ENCODE measurements at regions not wholly inside any gene's neighbourhood (a gene's known extent, or its start where the extent isn't known, plus 50 kb on each side); places are given as distances from the start of the nearest gene placed in this dataset.

GRCh38 chr5:142475102-142475513 is 150.3 kb upstream of the SPRY4 start:
- no peak for DNase-seq (ENCODE audit: low read depth in 2 of 2)

DNA sequence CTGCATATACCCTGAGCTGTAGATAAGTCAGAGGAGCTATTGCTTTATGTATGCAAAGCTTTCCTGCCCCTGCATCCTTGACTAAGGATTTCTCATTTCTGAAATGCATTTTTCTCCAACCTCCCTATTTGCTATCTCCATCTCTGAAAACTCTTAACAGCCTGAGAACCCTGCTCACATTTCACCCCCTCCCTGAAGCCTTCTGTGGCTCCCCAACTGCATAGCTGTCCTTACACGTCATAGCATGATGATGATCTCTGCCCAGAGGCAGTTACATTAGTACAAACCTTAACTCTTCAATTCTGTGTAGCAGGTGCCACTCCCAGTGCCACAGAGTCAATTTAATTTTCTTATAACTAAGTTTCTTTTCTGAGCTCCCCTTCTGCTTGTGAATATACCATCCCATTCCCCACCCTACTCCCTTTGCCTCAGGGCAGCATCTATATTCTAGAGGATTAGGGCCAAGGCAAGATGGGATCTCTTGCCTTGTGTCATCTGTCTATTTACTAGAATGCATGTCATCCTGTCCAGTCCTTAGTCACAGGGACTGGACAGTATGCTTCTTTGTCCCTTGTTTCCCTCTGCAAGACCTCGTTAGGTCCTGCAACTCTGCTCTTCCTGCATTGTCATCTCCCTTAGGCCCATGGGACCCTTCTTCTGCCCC is 149.7 kb upstream of the SPRY4 start:
- DNase-seq (ENCODE audit: low read depth in 2 of 2), result no peak

DNA sequence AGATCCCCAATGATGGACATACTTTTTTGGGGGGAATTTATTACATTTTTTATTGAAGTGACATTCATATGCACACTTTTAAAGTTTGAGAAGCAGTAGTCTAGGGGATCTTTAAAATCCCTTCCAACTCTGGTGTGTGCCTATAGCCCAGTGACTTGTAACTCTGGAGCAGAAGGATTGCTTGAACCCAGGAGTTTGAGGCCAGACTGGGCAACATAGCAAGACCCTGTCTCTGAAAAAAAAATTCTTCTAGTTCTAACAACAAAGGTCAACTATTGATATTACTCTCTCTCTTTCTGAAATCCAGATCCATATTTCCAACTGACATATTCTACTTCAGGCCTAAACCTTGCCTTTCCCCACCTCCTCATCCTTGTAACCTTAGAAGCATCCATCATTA is 148.2 kb upstream of the SPRY4 start:
- DNase-seq (ENCODE audit: low read depth in 2 of 2), result no peak

DNA sequence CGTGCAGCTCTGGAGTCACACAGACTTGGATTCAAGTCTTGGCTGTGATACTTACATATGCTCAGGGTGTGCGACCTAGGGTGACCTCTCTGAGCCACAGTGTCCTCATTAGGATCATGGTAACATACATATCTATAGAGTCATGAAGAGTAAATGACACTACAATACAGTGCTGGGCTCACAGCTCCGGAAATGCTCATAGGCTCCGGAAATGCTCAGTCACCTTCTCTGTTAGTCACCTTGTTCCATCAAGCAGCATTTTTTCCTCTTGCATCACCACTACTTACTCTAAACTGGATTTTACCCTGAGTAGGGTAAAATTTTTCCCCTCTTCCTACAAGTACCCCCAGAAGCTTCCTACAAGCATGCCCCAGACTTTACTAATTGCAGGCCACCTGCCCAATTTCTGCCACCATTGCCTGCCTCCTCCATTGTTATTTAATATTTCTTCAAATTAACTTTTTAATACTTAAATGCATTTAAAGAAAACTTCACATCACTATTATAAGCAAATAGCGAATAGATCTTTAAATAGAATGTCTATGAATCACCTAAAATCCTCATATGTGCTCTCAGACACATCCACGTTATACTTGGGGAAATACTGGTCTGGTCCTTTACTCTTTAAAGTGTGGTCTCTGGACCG is 147.6 kb upstream of the SPRY4 start:
- peak; percentile 28 to 44 for DNase-seq (ENCODE audit: low read depth in 2 of 2)

DNA sequence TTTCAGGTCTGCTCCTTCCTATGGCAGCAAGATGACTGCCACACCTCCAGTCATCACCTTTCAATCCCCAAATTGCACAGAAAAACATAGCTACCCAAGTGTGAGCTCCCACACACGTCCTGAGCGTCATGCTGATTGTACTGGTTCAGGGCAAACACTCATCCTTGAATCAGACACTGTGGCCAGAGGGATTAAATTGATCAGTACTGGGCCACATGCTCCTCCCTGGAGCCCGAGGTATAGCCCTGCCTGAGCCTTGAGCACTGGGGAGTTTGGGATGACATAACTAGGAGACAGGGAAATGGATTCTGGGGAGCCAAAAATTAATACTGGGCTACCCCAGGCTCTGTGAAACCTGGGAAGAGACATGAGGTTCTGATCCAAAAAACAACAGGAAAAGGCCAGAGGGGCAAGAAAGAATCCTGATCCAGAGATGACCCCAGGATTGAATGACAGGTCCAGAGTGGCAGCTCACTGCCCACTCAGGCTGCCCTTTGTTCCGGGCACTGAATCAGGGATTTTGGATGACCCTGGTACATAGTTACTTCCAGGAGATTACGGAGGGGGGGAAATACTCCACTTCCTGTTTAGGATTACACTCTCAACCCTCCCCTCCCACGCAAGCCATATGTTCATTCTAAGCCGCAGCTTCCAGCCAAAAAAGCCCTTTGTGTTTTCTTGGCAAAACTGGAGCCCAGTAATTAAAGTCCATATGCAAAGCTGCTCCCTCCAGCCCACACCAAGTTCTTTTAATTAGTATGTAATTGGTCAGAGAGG is 141.6 kb upstream of the SPRY4 start:
- peak in 1 of 2 donors; percentile 12 for DNase-seq (ENCODE audit: low read depth in 2 of 2)

DNA sequence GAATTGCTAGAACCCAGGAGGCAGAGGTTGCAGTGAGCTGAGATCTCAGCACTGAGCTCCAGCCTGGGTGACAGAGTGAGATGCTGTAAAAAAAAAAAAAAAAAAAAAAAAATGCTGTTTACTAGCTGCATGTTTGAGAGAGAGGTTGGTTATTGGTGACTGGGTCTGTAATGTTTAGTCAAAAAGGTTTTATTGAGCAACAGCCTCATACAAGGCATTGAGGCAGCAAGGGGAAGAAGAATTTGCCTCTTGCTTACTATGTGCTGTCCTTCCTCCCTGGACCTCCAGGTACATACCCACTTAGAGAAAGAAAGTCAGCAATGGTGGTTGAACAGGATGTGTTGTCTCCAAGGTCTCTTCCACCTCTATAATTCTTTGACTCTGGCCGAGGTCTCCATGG is 140.7 kb upstream of the SPRY4 start:
- no peak for DNase-seq (ENCODE audit: low read depth in 2 of 2)

DNA sequence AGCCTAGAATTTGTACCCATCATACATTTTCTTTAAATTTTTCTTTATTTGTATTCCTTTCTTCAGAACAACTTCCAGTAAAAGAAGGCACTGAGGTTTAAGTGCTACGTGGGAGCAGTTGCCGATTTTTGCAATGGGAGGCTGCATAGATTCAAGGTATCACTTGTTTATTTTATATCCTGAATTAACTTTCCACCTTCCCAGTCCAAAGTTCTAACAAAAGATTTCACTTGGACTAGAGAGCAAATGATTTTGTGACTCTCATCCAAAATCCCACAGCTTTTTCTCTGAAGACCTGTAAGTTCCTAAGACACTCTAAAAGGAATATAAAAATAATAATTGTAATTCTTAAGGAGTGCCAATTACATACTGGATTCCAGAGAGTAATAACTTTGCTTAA is 139.1 kb upstream of the SPRY4 start:
- DNase-seq (ENCODE audit: low read depth in 2 of 2), result no peak

DNA sequence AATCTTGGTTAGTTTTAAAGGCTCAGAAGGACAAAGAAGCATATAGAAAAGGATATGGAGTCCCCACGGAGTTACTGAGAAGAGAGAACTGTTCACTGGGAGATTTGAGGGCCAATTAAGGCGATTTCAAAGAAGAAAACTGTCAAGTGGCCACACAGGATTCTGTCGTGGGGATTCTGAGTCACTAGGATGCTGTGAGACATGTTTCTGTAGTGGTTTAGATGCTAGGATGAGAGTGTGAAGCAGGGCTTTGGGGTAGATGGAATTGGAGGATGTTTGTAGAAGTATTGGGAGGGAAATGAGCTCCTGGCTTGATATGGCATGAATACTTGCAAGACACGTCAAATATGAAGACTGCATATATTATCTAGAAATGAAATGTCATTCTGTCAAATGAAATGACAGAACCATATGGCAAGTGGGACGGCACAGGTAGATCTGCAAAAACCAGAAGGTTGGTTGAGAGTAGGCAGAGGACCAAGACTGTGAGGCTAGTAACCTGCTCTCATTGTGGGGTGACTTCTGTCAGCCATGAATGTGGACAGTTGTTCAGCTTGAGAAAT is 136.3 kb upstream of the SPRY4 start:
- DNase-seq (ENCODE audit: low read depth in 2 of 2), result no peak

- no peak for DNase-seq (ENCODE audit: low read depth in 2 of 2)
These were observed 134.4 kb upstream of the SPRY4 start for GRCh38 chr5:142459209-142459608.

DNA sequence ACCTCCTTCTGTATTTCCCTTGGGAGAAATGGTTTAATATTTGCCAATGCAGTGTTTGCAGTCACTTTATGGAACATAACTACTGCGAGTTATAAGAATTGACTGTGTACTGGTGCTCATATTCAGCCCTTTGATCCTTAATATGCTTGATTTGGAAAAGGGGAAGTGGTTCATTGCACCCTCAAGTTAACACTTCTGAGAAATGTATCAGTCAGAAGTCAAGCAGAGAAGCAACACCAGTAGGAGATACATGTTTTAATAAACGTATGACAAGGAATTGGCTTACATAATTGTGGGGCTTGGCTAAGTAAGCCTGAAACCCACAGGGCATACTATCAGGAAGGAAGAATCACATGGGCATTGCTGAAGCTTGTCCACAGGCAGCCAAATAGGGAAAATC is 131.0 kb upstream of the SPRY4 start:
- DNase-seq (ENCODE audit: low read depth in 2 of 2), result no peak

DNA sequence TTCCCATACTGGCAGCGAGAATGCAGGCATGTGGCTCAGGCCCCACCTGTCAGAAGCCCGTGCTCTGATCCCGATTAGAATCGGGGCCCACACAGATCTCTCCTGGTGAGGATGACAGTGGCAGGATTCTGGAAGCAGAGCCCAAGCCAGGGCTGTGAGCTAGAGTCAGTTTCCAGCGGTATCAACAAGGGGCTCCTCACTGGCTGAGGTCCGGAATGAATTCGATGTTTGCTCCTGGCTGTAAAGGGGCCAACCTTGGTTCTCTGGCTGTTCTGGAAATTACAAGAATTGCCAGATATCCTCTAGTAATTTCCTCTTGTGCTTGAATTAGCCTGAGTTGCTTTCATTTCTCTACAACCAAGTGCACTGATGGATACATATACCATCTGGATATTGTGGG is 129.1 kb upstream of the SPRY4 start:
- no peak for DNase-seq (ENCODE audit: low read depth in 2 of 2)

DNA sequence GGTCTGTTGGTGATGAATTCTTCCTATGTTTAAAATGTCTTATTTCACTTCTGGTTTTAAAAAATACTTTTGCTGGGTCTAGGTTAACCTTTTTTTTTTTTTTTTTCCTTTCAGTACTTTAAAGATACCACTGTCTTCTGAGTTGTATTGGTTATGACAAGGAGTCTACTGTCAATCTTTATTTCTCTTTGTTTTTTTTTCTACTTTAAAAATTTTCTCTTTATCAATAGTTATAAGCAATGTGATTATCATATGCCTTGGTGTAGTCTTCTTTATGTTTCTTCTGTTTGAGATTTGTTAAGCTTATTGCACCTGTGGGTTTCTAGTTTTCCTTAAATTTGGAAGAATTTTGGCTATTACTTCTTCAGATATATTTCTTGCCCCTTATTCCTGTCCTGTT is 125.6 kb upstream of the SPRY4 start:
- DNase-seq (ENCODE audit: low read depth in 2 of 2), result no peak

GRCh38 chr5:142447887-142448286 is 123.1 kb upstream of the SPRY4 start:
- no peak for DNase-seq (ENCODE audit: low read depth in 2 of 2)

DNA sequence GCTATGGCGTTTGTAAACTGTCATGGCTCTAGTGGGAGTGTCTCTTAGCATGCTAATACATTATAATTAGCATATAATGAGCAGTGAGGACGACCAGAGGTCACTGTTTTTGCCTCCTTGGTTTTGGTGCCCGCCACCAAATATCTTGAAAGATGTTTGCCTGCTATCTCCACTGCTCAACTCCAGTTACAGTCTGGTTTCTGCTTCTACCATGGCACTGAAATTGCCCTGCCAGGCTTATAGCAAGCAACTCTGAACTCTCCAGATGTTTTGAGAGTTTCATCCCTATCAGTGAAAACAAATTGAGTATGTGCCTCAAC is 122.1 kb upstream of the SPRY4 start:
- no peak for DNase-seq (ENCODE audit: low read depth in 2 of 2)

DNA sequence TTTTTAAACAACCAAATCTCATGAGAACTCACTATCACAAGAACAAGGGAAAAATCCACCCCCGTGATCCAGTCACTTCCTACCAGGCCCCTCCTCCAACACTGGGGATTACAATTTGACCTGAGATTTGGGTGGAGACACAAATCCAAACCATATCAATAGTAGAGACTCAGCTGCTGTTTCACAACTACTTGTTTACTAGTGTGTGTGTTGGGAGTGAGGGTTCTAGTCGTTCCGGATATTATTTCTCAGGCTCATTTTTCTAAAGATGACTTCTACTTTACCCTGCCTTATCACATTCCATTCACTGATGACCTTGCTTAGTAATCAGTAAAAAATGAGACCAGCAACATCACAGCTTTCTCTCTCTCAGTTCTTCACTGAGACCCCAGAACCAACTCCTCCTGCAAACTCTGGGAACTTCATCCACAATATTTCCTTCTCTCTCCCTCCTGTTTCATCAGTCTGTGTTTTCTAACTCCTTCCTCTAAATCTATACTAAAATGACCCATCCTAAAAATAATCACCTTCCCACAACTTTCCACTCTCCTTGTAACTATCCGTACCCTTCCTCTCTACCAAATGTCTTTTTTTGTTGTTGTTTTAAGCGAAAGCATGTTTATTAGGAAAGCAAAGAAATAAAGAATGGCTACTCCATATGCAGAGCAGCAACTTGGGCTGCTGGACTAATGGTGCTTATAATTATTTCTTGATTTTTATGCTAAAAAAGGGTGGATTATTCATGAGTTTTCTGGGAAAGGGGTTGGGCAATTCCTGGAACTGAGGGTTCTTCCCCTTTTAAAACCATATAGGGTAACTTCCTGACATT is 121.5 kb upstream of the SPRY4 start:
- no peak for DNase-seq (ENCODE audit: low read depth in 2 of 2)

DNA sequence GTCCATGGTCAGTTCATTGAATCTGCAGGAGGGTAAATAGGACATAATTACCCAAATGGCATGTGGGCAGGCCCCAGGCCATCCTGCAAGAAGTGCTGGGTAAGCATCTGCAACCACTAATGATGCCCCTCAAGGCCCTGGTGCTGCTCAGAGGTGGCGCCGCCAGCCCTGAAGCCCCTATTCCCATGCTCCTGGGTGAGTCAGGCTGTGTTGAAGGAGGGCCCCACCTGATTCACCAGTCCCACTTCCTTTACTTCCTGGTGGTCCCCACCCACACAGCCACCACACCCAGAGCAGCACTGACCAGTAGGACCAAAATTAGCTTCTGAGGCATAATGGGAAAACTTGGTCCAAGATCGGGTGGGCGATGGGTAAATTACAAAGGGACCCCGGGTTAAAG is 120.4 kb upstream of the SPRY4 start:
- no peak for DNase-seq (ENCODE audit: low read depth in 2 of 2)

GRCh38 chr5:142441616-142442015 is 116.8 kb upstream of the SPRY4 start:
- DNase-seq (ENCODE audit: low read depth in 2 of 2), result no peak

GRCh38 chr5:142439207-142439860 is 114.5 kb upstream of the SPRY4 start:
- DNase-seq (ENCODE audit: low read depth in 2 of 2), result no peak

GRCh38 chr5:142438573-142438972 is 113.8 kb upstream of the SPRY4 start:
- DNase-seq (ENCODE audit: low read depth in 2 of 2), result no peak

DNA sequence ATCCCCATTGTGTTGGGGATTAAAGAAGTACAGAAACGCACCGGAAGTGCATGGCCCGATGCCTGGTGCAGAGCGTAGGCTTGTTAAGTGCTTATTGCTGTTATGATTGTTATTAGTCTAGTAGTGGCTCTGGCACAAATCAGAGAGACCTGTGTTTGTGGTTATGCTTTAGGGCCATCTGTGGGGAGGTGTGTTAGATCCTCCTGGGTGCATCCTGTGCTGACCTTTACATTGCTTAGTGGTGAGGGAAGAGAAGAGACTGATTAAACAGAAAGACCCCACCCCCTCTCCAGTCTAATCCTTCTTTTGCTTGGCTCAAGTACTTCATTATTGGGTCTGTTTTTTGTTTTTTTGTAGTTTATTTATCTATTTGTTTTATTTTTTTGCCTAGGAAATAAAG is 112.7 kb upstream of the SPRY4 start:
- no peak for DNase-seq (ENCODE audit: low read depth in 2 of 2)

- DNase-seq (ENCODE audit: low read depth in 2 of 2), result no peak
These were observed 110.7 kb upstream of the SPRY4 start for GRCh38 chr5:142435410-142436115.
